GM18505 (cell line): ENCODE measurements at regions not wholly inside any gene's neighbourhood (a gene's known extent, or its start where the extent isn't known, plus 50 kb on each side); places are given as distances from the start of the nearest gene placed in this dataset.

Source experiments
- ATAC-seq: cut with Tn5 transposase; IDR thresholded peaks from one replicate; pipeline ENCODE4 v1.9.1; 2021; ENCODE audit not compliant: unreplicated experiment
- POLR2A ChIP-seq: IDR thresholded peaks from 4 replicates; pipeline ENCODE4 v1.6.1; 2011; ENCODE audit warnings: borderline replicate concordance; ENCODE audit not compliant: insufficient read depth, insufficient read length; ENCODE audit errors: extremely low read depth

DNA sequence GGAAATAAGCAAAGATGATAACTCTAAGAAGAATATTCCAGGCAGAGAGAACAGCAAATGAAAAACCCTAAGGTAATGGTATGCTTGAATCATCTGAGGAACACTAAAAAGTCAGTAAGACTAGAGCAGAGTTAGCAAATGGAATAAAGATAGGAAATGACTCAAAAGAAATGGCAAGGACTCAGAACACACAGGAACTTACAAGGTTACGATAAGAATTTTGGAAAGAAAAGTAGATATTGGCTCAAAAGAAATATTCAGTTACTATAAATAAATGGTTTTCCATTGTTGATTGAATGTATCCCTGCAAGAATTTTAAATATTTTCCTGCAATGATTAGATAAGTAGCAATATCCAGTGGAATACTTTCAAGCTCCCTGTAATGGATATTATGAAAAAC is 705.8 kb downstream of the C12orf50 start:
- no peak for ATAC-seq
- no peak for TF ChIP-seq POLR2A

DNA sequence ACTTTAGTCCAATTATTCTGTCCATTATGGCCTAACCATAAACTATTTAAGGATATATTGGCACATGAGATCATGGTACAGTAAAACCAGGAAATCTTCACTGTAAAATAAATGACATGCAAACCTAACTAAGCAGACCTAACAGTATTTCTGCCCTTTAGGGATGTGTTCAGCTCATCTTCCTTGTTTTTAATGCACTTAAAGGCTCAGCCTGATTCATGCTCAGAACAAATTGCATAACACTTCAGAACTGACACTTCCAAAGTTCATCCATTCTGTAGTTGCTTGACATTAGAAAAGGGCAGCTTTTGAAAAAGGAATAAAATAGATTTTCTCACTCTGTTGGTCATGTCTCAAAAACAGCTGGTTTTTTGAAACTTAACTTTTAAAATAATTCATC is 708.5 kb downstream of the C12orf50 start:
- no peak for TF ChIP-seq POLR2A
- no peak for ATAC-seq

DNA sequence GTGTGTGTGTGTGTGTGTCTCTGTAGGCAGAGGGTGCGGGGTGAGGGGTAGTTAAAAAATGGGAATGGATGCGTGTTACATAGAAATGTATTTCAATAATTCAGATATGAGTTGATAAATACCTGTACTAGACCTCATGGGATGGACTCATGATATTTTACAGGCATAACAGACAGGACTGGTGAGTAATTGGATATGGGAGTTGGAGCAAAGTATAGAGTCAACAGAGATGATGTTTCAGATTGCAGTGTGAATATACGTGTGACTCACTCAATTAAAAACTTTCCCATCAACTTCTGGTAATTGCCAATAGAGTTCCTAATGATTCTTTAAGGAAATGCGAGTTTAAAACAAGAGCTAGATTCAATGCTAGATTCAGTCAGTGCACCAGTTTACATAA is 711.9 kb downstream of the C12orf50 start:
- no peak for ATAC-seq
- no peak for TF ChIP-seq POLR2A

DNA sequence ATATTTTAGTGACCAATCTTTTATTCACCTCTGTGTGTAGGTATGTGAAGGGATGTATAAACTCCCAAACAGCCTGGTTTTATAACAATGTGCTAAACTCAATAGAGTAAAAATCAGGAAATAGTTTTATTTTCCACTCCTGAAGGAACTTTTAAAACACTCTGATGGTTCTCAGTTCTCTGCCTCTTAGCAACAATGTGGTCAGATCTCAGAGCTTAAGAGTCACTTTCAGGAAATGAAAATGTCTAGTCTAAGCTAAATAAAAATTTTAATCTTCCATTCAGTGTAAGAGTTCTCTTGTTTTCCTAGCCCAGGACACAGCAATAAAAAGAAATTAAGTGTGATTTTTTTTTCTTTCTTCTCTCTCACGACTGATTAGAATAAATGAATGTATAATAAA is 718.0 kb downstream of the C12orf50 start:
- ATAC-seq, result peak; percentile 57
- TF ChIP-seq POLR2A, result no peak

DNA sequence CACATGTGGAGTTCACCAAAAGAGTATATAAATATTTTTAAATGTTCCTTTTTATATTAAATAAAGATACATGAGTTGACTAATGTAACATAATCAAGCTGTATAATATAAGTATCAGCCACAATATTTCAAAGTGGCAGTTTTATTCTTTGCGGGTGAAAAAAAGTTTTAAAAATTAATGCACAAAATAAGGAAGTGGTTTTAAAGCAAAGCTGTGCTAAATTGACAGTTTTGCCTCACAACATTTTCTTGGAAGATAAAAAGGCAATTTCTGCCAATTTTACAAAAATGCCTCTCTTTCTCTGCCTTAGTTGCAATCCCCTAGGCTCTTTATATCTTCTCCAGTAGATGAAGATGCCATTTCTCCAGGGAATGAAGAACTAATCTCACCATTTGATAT is 719.1 kb downstream of the C12orf50 start:
- TF ChIP-seq POLR2A, result no peak
- no peak for ATAC-seq

DNA sequence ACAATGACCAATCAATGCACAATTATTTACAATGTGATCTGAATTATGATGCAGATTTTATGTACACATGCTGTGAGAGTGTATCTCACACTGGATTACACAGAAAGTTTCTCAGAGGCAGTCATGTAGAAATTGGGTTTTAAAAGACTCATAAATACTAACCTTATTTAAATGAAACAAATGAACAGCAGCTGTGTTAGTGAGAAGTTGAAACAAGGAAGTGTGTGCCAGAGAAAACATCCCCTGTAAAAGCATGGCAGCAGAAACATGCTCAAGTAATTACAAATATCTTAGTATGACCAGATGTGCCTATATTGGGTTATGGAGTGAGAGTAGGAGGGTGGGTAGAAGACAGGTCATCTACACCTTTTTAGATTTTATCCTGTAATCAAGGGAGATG is 723.7 kb downstream of the C12orf50 start:
- ATAC-seq, result no peak

DNA sequence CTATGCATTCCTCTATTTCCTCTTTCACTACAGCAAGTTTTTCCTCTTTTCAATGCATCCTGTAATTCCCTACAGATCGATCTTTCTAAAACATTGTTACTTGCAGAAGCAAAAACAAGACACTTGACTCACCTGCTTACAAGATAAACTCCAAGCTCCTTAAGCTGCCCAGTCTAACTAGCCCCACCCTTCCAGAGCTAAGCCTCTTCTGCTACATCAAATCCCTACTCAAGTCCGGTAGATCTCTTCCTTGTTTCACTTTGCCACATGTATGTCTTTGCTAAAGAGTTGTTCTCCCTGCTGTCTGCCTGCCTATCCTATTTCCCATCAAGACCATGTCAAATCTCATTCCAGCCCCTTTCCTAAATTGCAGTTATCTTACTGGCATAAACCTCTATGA is 724.8 kb downstream of the C12orf50 start:
- no peak for ATAC-seq
- TF ChIP-seq POLR2A, result no peak

More for the DNA sequence above, 723.7 kb downstream of the C12orf50 start:
- TF ChIP-seq POLR2A, result no peak

DNA sequence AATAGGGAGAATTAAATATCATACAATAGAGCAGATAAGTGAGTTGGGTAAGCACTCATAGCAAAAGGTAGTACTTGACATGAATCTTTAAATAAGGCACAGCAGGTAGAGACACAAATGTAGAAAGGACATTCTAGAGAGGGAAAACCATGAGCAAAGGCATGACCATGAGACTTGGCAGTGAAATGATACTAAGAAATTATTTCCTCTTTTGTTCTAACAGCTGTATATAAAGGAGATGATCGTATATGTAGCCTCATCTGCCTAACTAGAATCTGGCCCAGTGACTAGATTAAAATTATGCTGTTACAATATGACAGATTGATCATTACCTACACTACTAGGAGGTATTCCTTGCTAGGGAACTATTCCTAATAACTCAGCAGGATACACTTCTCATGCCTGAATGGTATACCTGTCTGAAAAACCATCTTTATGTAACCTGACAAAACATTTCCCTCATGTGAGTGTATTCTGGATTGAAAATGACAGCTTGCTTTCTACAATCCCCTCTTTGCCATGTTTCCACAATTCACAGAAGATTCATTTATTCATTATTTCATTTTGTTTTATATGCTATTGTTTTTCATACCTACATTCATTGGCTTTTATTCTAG is 725.7 kb downstream of the C12orf50 start:
- no peak for ATAC-seq
- TF ChIP-seq POLR2A, result no peak

DNA sequence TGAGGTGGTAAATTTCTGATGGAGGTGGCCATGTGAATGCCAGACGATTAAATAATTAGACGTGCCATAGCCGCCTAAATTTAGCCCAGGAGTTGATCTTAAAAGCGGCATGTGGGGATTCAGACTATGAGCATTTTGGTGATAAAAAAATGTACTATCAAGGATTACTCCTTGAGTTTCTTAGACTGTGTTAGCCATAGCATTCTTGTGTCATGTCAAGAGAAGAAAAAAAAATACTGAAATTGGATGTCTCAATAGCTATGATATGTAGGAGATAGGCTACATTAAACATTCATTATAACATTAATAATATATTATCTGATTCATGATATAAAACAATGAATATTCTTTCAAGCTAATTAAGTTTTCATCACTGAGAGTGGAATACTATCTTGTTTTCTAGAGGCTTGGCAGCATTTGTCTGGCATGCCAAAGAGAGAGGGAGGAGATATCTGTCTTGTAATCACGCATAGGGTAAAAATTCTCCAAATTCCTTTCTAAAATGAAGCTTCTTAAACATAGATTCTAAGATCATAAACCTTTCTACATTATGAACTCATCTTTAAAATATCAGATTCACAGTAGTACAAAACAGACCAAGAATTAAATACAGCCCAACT is 727.0 kb downstream of the C12orf50 start:
- no peak for ATAC-seq

DNA sequence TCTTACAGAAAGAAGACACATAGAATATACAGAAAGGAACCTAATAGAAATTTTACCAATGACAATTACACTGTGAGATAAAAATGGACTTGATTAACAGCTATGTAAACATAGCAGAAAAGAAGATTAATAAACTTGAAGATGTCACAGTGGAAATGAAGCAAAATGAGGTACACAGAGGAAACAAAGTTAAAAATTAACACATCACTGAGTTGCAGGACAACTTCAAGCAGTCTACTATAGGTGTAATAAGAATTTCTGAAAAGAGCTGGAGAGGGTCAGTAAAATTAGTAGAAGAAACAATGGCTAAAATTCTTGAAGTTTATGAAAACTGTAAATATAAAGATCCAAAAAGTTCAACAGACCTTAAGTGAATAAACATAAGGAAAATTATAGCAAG is 738.7 kb downstream of the C12orf50 start:
- TF ChIP-seq POLR2A, result no peak
- no peak for ATAC-seq

More for the DNA sequence above, 727.0 kb downstream of the C12orf50 start:
- no peak for TF ChIP-seq POLR2A

DNA sequence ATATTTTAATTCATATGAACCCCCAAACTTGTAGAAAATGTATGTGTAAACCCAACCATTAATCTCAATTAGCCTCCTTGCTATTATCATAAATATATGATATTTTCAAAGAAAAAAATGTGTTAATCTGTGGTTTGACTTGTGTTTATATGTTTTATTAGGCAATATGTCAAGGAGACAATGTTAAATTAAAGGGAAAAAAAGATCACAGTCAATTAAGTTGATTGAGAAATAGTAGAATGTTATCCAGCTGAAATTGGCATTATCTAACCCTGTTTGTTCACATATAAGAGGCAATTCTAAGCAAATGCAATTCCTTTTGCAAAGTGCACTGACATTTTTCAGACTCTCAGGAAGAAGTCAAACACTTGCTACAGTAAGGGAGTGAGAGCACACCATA is 745.3 kb downstream of the C12orf50 start:
- ATAC-seq, result no peak

DNA sequence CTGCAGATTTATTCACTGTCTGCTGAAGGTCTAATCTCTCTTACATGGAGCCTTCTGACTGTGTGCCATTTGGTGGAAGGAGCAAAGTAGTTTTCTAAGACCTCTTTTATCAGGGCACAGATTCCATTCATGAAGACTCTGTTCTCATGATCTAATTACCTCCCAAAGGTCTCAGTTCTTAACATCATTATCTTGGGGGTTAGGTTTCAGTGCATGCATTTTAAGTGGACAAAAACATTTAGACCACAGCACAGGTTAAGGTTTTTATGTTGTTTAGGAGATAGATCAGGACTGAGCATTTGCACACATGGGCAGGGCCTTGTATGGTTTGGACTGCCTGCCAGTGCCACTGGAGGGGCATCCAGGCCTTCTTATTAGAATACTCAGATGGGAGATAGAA is 746.1 kb downstream of the C12orf50 start:
- no peak for TF ChIP-seq POLR2A
- ATAC-seq, result no peak

More for the DNA sequence above, 745.3 kb downstream of the C12orf50 start:
- no peak for TF ChIP-seq POLR2A

DNA sequence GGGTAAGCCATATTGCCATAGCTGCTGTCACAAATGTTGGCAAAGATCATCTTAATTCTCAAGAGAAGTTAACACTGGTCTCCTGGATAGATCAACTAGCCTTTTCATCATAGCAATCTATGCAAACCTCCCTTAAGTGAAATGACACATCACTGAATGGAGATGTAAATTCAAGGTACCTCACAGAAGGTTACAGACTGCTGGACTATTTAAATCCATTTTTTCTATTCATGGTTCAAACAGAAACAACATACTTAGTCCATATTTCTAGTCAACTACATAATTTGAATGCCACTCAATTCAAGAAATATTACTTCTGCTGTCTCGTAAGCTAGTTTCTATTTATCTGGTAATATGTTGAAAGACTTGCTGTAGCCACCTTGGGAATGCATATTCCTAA is 748.3 kb downstream of the C12orf50 start:
- no peak for ATAC-seq
- TF ChIP-seq POLR2A, result no peak

DNA sequence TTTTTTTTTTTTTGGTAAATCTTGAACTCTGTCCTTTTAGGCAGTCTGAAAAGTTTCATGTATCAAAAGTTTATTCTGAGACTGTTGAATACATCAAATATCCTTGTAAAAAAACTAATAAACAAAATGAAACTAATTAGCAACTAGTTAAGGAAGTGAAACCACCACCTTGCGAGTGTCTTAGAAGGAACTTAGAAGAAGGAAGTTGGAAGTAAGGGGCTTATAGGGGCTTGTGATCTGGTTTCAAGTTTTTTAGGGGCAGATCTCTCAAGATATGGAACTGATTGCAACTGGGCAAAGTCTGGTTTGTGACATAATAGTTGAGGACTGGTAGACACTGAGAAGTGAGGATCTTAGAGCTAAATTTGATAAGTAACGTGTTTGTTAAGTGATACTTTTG is 748.8 kb downstream of the C12orf50 start:
- TF ChIP-seq POLR2A, result no peak
- ATAC-seq, result peak; percentile 87

DNA sequence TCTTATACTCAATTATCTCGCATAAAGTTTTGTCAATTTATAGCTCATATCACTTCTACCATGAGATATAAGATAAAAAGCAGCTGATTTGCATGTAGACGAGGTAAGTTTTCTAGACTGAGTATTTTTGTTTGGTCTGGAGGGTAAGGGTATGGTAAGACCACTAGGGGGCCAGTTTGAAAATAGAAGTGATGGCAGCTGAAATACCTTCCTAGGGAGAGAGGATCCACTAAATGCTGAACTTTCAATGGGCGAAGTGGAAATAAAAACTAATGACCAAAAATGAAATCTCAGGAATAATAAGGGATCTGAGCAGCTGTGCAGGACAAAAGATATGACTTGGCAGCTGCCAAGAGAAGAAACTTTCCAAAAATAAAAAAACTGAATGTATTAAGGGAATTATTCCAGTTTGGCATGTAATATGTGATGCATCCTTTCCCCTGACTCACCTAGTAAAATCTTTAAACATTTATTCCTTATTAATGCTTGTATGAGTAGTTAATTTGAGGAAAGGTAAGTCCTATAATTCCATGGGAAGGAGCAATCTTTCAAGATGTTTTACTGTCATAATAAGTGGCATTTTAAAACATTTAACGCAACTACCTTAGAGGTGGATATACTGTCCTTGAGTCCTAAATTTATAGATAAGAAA is 754.5 kb downstream of the C12orf50 start:
- ATAC-seq, result peak; percentile 89

DNA sequence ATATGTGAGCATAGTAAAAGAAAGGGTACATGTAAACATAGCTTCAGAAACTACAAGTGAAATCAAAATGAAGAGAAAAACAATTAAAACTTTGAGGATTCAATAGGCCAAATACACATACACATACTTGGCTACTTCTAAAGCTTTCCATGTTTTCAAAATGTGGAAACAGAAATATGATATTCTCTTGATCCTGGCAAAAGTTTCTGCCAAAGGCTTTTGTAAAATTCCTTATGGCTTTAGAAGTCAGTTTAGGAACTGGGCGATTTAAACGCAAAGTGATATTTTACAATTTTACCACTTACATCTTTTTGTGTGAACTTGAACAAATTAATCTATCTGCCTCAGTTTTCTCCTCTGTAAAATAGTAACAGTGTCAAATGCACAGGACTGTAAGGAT is 756.4 kb downstream of the C12orf50 start:
- no peak for ATAC-seq
- TF ChIP-seq POLR2A, result no peak

More for the DNA sequence above, 754.5 kb downstream of the C12orf50 start:
- TF ChIP-seq POLR2A, result no peak
